Upper lobe of left lung (tissue), 4 donors: ENCODE measurements at regions not wholly inside any gene's neighbourhood (a gene's known extent, or its start where the extent isn't known, plus 50 kb on each side); places are given as distances from the start of the nearest gene placed in this dataset.

Experiments used
- EP300 ChIP-seq, 4 donors: sonication (generic); formaldehyde crosslinking; IDR thresholded peaks; one replicate each; pipeline ENCODE4 v1.5.1; 2017; ENCODE audit warnings: antibody characterized with exemption in 4 of 4, control low read depth in 2 of 4
- POLR2A ChIP-seq, 4 donors: fragments of 450-650 bp; IDR thresholded peaks; one replicate each; pipeline ENCODE4 v1.5.1; 2016 to 2017; ENCODE audit warnings: antibody characterized with exemption in 4 of 4, mild to moderate bottlenecking in 2 of 4
- POLR2AphosphoS5 ChIP-seq, 2 donors: sonication (generic); formaldehyde crosslinking; IDR thresholded peaks; one replicate each; pipeline ENCODE4 v1.5.1; 2017; ENCODE audit warnings: antibody characterized with exemption in 2 of 2
- TF ChIP-seq, protein P1 (sequence below), 6 experiments: fragments of 450-650 bp in 4 of 6; fragments of 200-600 bp in 2 of 6; sonication (generic) in 2 of 6; IDR thresholded peaks; one replicate each; pipeline ENCODE4 v1.5.1; 2016 to 2019; ENCODE audit warnings: antibody characterized with exemption in 6 of 6

DNA sequence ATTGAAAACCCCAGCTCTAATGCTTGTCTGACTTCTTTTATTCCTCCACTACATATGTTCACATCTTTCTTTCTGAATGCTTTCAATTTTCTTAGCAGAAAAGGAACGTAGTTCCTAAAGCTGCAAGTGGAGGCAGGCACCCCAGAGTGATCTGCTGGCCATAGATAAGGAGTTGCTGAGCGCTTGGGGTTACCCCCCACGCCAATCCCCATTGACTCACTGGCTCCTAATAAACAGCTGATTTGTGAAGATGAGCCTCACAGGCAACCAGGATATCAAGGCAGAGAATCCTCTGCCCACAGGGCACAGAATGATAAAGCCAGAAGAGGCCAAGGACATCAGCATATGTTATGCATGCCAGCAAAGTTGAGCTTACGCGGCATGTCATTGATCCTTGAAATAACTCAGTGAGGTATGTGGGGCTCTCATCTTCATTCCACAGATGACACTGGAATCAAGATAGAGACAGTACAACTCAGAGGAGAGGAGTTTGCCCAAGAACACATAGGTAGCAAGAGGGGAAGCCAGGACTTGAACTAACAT lies 129.1 kb upstream of the PTPRT start:
- TF ChIP-seq, protein P1, sequence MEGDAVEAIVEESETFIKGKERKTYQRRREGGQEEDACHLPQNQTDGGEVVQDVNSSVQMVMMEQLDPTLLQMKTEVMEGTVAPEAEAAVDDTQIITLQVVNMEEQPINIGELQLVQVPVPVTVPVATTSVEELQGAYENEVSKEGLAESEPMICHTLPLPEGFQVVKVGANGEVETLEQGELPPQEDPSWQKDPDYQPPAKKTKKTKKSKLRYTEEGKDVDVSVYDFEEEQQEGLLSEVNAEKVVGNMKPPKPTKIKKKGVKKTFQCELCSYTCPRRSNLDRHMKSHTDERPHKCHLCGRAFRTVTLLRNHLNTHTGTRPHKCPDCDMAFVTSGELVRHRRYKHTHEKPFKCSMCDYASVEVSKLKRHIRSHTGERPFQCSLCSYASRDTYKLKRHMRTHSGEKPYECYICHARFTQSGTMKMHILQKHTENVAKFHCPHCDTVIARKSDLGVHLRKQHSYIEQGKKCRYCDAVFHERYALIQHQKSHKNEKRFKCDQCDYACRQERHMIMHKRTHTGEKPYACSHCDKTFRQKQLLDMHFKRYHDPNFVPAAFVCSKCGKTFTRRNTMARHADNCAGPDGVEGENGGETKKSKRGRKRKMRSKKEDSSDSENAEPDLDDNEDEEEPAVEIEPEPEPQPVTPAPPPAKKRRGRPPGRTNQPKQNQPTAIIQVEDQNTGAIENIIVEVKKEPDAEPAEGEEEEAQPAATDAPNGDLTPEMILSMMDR (IDR thresholded peaks at IDR 0.05): no peak
- TF ChIP-seq POLR2A (IDR thresholded peaks at IDR 0.05): no peak
- TF ChIP-seq EP300 (IDR thresholded peaks at IDR 0.05): no peak
- TF ChIP-seq POLR2AphosphoS5 (IDR thresholded peaks at IDR 0.05): no peak
